ENCODE measurements at regions not wholly inside any gene's neighbourhood (a gene's known extent, or its start where the extent isn't known, plus 50 kb on each side); places are given as distances from the start of the nearest gene placed in this dataset.

DNA sequence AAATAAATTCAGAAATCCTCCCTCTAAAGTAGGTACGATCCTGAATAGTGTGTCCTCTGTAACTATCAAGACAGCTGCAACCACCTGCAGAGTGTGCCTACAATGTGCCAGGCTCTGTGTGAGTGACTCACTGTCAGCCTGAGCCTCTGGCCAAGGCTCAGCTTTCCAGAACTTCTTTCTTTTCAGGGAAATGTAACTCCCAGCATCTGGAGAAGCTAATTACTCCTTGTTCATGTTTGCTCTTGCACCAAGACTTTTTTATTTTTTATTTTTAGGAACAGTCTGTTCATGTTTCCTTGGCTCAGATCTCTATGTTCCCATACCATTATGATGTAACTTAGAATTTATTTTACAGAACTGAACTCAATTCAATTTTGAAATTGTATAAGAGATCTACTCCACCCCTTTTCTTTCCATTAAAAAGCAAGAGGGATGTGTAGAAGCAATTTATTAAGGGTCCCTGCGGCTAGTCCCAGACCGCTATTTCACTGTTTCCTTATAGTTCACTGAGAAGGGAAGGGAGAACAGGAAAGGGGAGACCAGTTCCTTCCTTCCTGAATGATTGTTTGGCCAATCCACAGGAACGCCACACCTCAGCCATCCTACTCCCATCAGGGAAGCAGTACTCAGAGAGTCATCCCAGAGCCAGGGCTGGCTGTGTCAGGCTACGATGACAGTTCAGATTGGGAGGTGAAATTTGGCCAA lies 112.4 kb upstream of the ZNF648 start:
- H3K4me3 ChIP-seq (ENCODE audit: low read depth, low read length): no peak overlapping the region
- TF ChIP-seq, protein P1, sequence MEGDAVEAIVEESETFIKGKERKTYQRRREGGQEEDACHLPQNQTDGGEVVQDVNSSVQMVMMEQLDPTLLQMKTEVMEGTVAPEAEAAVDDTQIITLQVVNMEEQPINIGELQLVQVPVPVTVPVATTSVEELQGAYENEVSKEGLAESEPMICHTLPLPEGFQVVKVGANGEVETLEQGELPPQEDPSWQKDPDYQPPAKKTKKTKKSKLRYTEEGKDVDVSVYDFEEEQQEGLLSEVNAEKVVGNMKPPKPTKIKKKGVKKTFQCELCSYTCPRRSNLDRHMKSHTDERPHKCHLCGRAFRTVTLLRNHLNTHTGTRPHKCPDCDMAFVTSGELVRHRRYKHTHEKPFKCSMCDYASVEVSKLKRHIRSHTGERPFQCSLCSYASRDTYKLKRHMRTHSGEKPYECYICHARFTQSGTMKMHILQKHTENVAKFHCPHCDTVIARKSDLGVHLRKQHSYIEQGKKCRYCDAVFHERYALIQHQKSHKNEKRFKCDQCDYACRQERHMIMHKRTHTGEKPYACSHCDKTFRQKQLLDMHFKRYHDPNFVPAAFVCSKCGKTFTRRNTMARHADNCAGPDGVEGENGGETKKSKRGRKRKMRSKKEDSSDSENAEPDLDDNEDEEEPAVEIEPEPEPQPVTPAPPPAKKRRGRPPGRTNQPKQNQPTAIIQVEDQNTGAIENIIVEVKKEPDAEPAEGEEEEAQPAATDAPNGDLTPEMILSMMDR (IDR thresholded peaks at IDR 0.05; ENCODE audit: borderline replicate concordance, insufficient read depth, low read depth, low read length): no peak

DNA sequence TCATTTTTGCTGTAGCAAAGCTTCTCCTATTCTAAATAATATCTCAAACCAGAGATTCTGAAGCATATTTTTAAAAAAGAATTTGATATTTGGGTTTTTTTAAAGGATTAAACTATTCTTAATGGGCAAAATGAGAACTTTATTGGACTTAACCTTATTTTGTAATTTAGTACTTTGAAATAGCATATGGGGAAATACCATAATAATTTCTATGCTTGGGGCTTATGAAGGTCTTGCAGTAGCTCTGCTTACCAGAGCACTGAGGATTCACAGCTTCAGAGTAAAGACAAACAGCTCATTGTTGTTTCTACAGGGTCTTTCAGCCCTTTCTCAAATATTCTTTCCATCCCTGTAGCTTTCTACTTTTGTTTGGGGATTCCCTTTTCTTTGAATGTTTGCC lies 111.2 kb upstream of the ZNF648 start:
- TF ChIP-seq, protein P1 (IDR thresholded peaks at IDR 0.05; ENCODE audit: borderline replicate concordance, insufficient read depth, low read depth, low read length): no peak
- H3K4me3 ChIP-seq (ENCODE audit: low read depth, low read length): no peak overlapping the region

DNA sequence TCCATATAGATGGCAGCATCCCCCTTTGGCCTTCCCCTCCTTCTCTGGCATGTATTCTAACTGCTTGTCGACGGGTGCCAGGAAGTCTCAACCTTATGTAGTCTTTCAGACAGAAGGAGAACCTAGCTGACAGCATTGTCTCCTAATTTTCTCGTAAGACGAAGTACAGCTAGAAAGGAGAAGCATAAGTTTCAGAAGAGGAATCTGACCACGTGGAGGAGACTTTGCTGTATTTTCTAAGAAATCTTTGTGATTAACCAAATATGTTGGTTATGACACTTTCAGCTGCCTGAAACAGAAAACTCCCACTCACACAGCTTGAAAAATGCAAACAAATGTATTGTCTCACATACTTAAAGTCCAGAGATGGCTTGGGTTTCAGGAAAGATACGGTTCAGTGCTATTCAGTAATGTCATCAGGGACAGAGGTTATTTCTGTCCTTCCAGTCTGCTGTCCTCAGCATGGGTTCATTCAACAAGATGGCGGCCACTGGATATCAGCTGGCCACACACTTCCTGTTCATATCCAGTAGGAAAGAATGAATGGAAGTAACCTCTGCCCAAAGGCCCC lies 109.5 kb upstream of the ZNF648 start:
- H3K4me3 ChIP-seq (ENCODE audit: low read depth, low read length): no peak overlapping the region
- TF ChIP-seq, protein P1 (IDR thresholded peaks at IDR 0.05; ENCODE audit: borderline replicate concordance, insufficient read depth, low read depth, low read length): no peak

DNA sequence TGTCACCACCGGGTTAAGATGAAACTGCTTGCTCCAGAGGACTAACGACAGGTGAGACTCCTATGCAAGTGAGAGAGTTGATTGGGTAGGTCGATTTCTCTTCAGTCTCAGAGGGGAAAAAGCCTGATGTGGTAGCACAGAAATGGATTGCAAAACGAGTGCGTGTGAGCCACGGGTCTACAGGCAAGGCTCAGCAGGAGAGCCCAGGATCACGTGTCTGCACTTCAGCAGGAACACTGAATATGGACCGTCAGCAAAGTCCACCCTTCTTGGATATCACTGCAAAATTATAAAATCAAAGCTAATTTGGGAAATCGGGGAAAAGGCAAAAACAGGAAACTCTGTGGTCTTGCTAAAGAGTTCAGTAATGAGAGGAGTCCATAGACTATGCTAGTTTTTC lies 107.7 kb upstream of the ZNF648 start:
- no peak overlapping the region for H3K4me3 ChIP-seq (ENCODE audit: low read depth, low read length)
- TF ChIP-seq, protein P1 (IDR thresholded peaks at IDR 0.05; ENCODE audit: borderline replicate concordance, insufficient read depth, low read depth, low read length): no peak

DNA sequence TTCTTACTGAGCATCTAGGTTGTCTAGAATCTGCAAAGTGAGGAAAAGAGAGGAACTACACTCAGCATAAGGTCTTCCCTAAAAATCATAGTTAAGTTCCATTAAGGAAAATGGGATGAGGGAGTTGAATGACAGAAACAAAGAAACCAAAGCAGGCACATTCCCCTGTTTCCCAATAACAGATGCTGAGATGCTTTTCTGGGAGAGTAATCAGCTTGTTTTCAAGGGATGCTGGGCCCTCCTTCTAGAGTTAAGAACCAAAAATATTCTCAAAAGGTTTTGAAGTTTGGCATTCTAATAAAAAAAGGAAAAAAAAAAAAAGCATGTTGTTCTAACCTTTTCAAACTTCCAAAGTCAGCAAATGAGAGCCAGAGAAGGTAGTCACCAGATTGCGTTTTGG lies 105.2 kb upstream of the ZNF648 start:
- H3K4me3 ChIP-seq (ENCODE audit: low read depth, low read length): no peak overlapping the region
- TF ChIP-seq, protein P1 (IDR thresholded peaks at IDR 0.05; ENCODE audit: borderline replicate concordance, insufficient read depth, low read depth, low read length): no peak

DNA sequence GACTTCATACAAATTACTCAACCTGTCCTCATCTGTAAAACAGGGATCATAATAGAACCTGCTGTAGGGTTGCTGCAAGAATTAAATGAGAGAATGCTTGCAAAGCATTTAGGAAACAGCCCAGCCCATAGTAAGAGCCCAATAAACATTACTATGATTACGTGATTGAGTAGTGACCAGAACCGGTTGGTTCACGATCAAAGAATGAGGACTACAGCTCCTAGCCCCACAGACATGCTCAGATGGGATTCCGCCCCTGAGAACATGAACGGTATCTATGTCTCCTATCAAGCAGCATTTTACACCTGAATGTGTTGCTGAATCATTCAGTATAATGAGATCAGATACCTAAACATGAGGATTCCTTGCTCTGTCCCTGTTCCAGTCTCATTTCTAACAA lies 104.8 kb upstream of the ZNF648 start:
- TF ChIP-seq, protein P1 (IDR thresholded peaks at IDR 0.05; ENCODE audit: borderline replicate concordance, insufficient read depth, low read depth, low read length): no peak

DNA sequence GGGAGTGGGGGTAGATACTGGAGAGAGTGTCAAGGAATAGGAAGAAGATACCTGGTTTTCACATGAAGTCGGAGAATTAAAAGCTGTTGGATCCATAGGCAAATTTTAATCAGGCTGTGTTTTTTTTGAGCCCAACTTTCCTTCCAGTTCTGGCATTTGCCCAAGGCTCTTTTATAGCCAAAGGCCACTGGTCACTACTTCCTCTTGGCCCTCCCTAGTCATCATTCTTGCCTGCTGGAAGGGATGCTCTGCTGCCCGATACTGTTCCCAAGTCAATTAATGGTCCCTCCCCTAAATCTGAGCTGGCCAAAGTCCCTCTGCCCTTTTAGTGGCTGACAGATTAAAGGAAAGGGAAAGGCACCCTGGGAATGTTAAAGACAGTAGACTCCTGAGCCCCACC lies 102.8 kb upstream of the ZNF648 start:
- TF ChIP-seq, protein P1 (IDR thresholded peaks at IDR 0.05; ENCODE audit: borderline replicate concordance, insufficient read depth, low read depth, low read length): no peak
- no peak overlapping the region for H3K4me3 ChIP-seq (ENCODE audit: low read depth, low read length)

More for the DNA sequence above, 104.8 kb upstream of the ZNF648 start:
- no peak overlapping the region for H3K4me3 ChIP-seq (ENCODE audit: low read depth, low read length)

All from GM12875 (cell line).